SJCRH30 (cell line): ENCODE measurements at regions not wholly inside any gene's neighbourhood (a gene's known extent, or its start where the extent isn't known, plus 50 kb on each side); places are given as distances from the start of the nearest gene placed in this dataset.

Experiments
- DNase-seq, 2 experiments: peaks; one replicate each; pipeline ENCODE4 v3.0.0-alpha.2; 2015 to 2020
- H3K27ac ChIP-seq: fragments of 250-450 bp; sonication (Bioruptor Pico); 2 replicates; pipeline ENCODE4 v1.5.1; 2020; ENCODE audit warnings: mild to moderate bottlenecking, moderate library complexity
- H3K27me3 ChIP-seq: fragments of 250-450 bp; sonication (Bioruptor Pico); 2 replicates; pipeline ENCODE4 v1.5.1; 2020; ENCODE audit warnings: mild to moderate bottlenecking, moderate library complexity
- H3K36me3 ChIP-seq: fragments of 250-450 bp; sonication (Bioruptor Pico); 2 replicates; pipeline ENCODE4 v1.5.1; 2020; ENCODE audit warnings: mild to moderate bottlenecking, moderate library complexity
- H3K4me1 ChIP-seq: fragments of 250-450 bp; sonication (Bioruptor Pico); 2 replicates; pipeline ENCODE4 v1.5.1; 2020; ENCODE audit warnings: mild to moderate bottlenecking, moderate library complexity
- H3K4me3 ChIP-seq: fragments of 250-450 bp; sonication (Bioruptor Pico); 2 replicates; pipeline ENCODE4 v1.5.1; 2020; ENCODE audit warnings: mild to moderate bottlenecking, moderate library complexity
- H3K9me3 ChIP-seq: fragments of 250-450 bp; sonication (Bioruptor Pico); replicated peaks from 2 replicates; pipeline ENCODE4 v1.5.1; 2020; ENCODE audit warnings: mild to moderate bottlenecking, moderate library complexity

- DNase-seq, result no peak
- H3K36me3 ChIP-seq, result no peaks in the 10 kb centered on the region
- H3K27ac ChIP-seq, result no peak overlapping the region
- H3K4me3 ChIP-seq, result no peak overlapping the region
- no peaks in the 10 kb centered on the region for H3K27me3 ChIP-seq
- no peaks in the 10 kb centered on the region for H3K9me3 ChIP-seq
- H3K4me1 ChIP-seq, result no peaks in the 10 kb centered on the region
These were observed 237.4 kb downstream of the CENPF start for GRCh38 chr1:214840356-214840755.

GRCh38 chr1:214842856-214843255 lies 239.7 kb upstream of the KCNK2 start:
- DNase-seq, result no peak
- Histone ChIP-seq H3K4me1 (no peaks in the 10 kb centered on the region), H3K4me3 (no peak overlapping the region), H3K36me3 (no peaks in the 10 kb centered on the region), H3K9me3 (no peaks in the 10 kb centered on the region), H3K27ac (no peak overlapping the region), H3K27me3 (no peaks in the 10 kb centered on the region)

- Histone ChIP-seq H3K4me3 (no peak overlapping the region), H3K27ac (no peak overlapping the region), H3K4me1 (no peaks in the 10 kb centered on the region), H3K36me3 (no peaks in the 10 kb centered on the region), H3K27me3 (0 out of 2 replicates have a peak, but pooled peaks cover 2% of the 10 kb centered on the region), H3K9me3 (no peaks in the 10 kb centered on the region)
- DNase-seq, result no peak
These were observed 239.3 kb upstream of the KCNK2 start for GRCh38 chr1:214843281-214843680.

GRCh38 chr1:214844319-214844718 lies 238.2 kb upstream of the KCNK2 start:
- Histone ChIP-seq H3K4me3 (no peak overlapping the region), H3K4me1 (no peaks in the 10 kb centered on the region), H3K36me3 (no peaks in the 10 kb centered on the region), H3K27me3 (peaks cover 4% of the 10 kb centered on the region; the same call in 1 of the 2 replicates), H3K9me3 (no peaks in the 10 kb centered on the region), H3K27ac (no peak overlapping the region)
- DNase-seq, result no peak

- Histone ChIP-seq H3K9me3 (no peaks in the 10 kb centered on the region), H3K27ac (no peak overlapping the region)
These were observed 236.3 kb upstream of the KCNK2 start for GRCh38 chr1:214846276-214846675.

GRCh38 chr1:214847071-214847810 lies 235.3 kb upstream of the KCNK2 start:
- H3K36me3 ChIP-seq, result no peaks in the 10 kb centered on the region
- H3K4me1 ChIP-seq, result no peaks in the 10 kb centered on the region
- peaks cover 4% of the 10 kb centered on the region; the same call in 1 of the 2 replicates for H3K27me3 ChIP-seq
- DNase-seq, result no peak
- H3K4me3 ChIP-seq, result no peak overlapping the region
- no peaks in the 10 kb centered on the region for H3K9me3 ChIP-seq
- no peak overlapping the region for H3K27ac ChIP-seq

More at GRCh38 chr1:214846276-214846675, 236.3 kb upstream of the KCNK2 start:
- Histone ChIP-seq H3K36me3 (no peaks in the 10 kb centered on the region), H3K27me3 (peaks cover 4% of the 10 kb centered on the region; the same call in 1 of the 2 replicates), H3K4me3 (no peak overlapping the region), H3K4me1 (no peaks in the 10 kb centered on the region)
- no peak for DNase-seq

GRCh38 chr1:214848101-214848500 lies 234.4 kb upstream of the KCNK2 start:
- Histone ChIP-seq H3K4me3 (no peak overlapping the region), H3K4me1 (no peaks in the 10 kb centered on the region), H3K27ac (no peak overlapping the region), H3K9me3 (no peaks in the 10 kb centered on the region), H3K36me3 (no peaks in the 10 kb centered on the region), H3K27me3 (peaks cover 4% of the 10 kb centered on the region; the same call in 1 of the 2 replicates)
- DNase-seq, result no peak

GRCh38 chr1:214850432-214851050 lies 232.0 kb upstream of the KCNK2 start:
- DNase-seq, result no peak
- H3K27me3 ChIP-seq, result peaks cover 4% of the 10 kb centered on the region; the same call in 1 of the 2 replicates

GRCh38 chr1:214853340-214853739 lies 229.2 kb upstream of the KCNK2 start:
- no peaks in the 10 kb centered on the region for H3K4me1 ChIP-seq
- no peak for DNase-seq
- H3K27ac ChIP-seq, result no peak overlapping the region
- no peaks in the 10 kb centered on the region for H3K9me3 ChIP-seq
- H3K27me3 ChIP-seq, result peaks cover under 1% of the 10 kb centered on the region; the same call in 1 of the 2 replicates
- no peaks in the 10 kb centered on the region for H3K36me3 ChIP-seq
- no peak overlapping the region for H3K4me3 ChIP-seq

More at GRCh38 chr1:214850432-214851050, 232.0 kb upstream of the KCNK2 start:
- H3K9me3 ChIP-seq, result no peaks in the 10 kb centered on the region
- no peaks in the 10 kb centered on the region for H3K4me1 ChIP-seq
- no peak overlapping the region for H3K27ac ChIP-seq
- no peak overlapping the region for H3K4me3 ChIP-seq
- H3K36me3 ChIP-seq, result no peaks in the 10 kb centered on the region

GRCh38 chr1:214854126-214854875 lies 228.2 kb upstream of the KCNK2 start:
- Histone ChIP-seq H3K27me3 (no peaks in the 10 kb centered on the region; the same call in 1 of the 2 replicates), H3K36me3 (no peaks in the 10 kb centered on the region), H3K4me1 (no peaks in the 10 kb centered on the region), H3K9me3 (no peaks in the 10 kb centered on the region), H3K4me3 (no peak overlapping the region), H3K27ac (no peak overlapping the region)
- DNase-seq, result no peak

GRCh38 chr1:214856843-214857242 lies 225.7 kb upstream of the KCNK2 start:
- no peak overlapping the region for H3K4me3 ChIP-seq
- H3K4me1 ChIP-seq, result no peaks in the 10 kb centered on the region
- H3K27ac ChIP-seq, result no peak overlapping the region
- no peak for DNase-seq
- H3K9me3 ChIP-seq, result no peaks in the 10 kb centered on the region
- no peaks in the 10 kb centered on the region for H3K36me3 ChIP-seq
- no peaks in the 10 kb centered on the region for H3K27me3 ChIP-seq

GRCh38 chr1:214857716-214858115 lies 224.8 kb upstream of the KCNK2 start:
- H3K9me3 ChIP-seq, result no peaks in the 10 kb centered on the region
- DNase-seq, result no peak
- H3K36me3 ChIP-seq, result no peaks in the 10 kb centered on the region
- H3K27ac ChIP-seq, result no peak overlapping the region
- H3K4me3 ChIP-seq, result no peak overlapping the region
- H3K4me1 ChIP-seq, result no peaks in the 10 kb centered on the region
- no peaks in the 10 kb centered on the region for H3K27me3 ChIP-seq

- Histone ChIP-seq H3K36me3 (no peaks in the 10 kb centered on the region), H3K4me3 (no peak overlapping the region), H3K4me1 (no peaks in the 10 kb centered on the region), H3K27me3 (no peaks in the 10 kb centered on the region), H3K27ac (no peak overlapping the region), H3K9me3 (no peaks in the 10 kb centered on the region)
- no peak for DNase-seq
These were observed 222.9 kb upstream of the KCNK2 start for GRCh38 chr1:214859647-214860046.

GRCh38 chr1:214861615-214862014 lies 220.9 kb upstream of the KCNK2 start:
- Histone ChIP-seq H3K9me3 (no peaks in the 10 kb centered on the region), H3K27ac (no peak overlapping the region), H3K36me3 (no peaks in the 10 kb centered on the region), H3K27me3 (no peaks in the 10 kb centered on the region), H3K4me3 (no peak overlapping the region), H3K4me1 (no peaks in the 10 kb centered on the region)
- DNase-seq, result no peak

GRCh38 chr1:214862421-214862820 lies 220.1 kb upstream of the KCNK2 start:
- Histone ChIP-seq H3K27me3 (no peaks in the 10 kb centered on the region), H3K27ac (no peak overlapping the region), H3K4me3 (no peak overlapping the region), H3K36me3 (no peaks in the 10 kb centered on the region), H3K4me1 (no peaks in the 10 kb centered on the region), H3K9me3 (no peaks in the 10 kb centered on the region)
- DNase-seq, result no peak
